Fibroblast of peridontal ligament (primary cell): ENCODE measurements at regions not wholly inside any gene's neighbourhood (a gene's known extent, or its start where the extent isn't known, plus 50 kb on each side); places are given as distances from the start of the nearest gene placed in this dataset.
A peak's percentile ranks its signal among the peaks of the same experiment; 100 is the strongest.
"Not testable (repeated sequence)": the region's sequence is repeated elsewhere in the genome, so short reads cannot be mapped to it uniquely, and the experiment has no call there.

Experiments used
- DNase-seq: peaks from one replicate; pipeline ENCODE4 v3.0.0-alpha.2; 2010; ENCODE audit errors: extremely low read depth

DNA sequence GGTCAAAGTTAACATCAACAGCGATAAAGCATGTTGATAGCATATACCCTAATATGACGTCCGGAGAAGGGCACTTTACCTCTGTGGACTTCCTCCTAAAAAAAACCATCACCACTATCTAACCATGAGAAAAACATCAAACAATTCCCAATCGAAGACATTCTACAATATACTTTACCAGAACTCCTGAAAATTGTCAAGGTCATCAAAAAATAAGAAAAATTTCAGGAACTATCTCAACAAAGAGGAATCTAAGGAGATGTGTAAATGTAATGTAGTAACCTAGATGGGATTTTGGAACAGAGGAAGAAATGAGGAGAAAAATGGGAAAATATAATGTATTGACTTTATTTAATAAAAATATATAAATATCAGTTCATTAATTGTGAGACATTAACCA lies 1026.8 kb upstream of the MIR17HG start:
- DNase-seq, result no peak

DNA sequence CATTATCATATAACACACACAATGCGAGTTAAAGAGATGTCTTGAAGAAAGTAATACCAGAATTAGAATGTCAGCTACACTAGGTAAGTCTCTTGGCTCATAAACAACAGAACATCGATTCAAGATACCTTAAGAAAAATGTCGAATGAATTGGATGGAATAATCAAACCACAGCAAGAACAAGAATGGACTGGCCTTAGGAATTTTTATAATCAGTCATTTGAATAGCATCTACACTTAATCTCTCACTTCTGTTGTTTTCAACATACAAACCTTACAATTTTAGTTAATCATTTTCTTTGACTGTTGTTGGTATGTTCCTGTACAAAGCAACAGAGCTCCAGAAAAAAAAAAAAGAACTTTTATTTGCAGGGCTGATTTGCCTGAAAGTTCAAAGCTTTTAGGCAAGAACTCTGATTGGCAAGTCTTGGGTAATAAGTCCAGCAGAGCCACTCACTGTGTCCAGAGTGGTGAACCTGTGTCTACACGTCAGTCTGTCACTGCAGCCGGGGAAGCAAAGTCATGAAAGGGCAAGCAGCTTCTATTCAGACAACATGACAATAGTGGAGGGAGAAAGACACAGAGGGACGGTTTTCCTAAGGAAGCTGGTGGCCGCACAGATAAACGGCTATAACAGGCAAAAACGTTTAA lies 1026.1 kb upstream of the MIR17HG start:
- no peak for DNase-seq

DNA sequence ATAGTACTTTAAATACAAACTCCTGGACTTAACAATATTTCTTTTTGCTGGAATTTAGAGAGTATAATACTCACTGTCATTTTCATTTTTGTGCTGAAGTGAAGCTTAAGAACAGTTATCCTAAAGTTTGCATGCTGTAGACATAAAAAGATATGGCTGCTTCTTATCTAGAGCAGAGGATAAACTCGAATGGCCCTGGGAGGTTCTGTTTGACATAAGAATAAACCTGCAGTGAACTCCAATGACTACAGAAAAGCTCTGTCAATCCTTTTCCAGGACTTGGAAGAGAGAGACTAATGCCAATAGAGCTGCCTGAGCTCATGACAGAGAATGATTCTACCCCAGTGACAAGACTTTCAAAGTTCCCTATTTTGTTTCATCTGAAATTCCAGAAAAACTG lies 1017.8 kb upstream of the MIR17HG start:
- no peak for DNase-seq

GRCh38 chr13:90331974-90332373 lies 1015.5 kb upstream of the MIR17HG start:
- DNase-seq, result no peak

GRCh38 chr13:90336507-90336906 lies 1011.0 kb upstream of the MIR17HG start:
- DNase-seq, result no peak

DNA sequence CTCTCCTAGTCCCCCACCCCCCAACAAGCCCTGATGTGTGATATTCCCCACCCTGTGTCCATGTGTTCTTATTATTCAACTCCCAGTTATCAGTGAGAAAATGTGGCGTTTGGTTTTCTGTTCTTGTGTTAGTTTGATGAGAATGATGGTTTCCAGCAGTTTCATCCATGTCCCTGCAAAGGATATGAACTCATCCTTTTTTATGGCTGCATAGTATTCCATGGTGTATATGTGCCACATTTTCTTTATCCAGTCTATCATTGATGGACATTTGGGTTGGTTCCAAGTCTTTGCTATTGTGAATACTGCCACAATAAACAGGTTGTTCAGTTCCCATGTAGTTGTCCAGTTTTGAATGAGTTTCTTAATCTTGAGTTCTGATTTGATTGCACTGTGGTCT lies 1006.1 kb upstream of the MIR17HG start:
- not testable (repeated sequence) for DNase-seq

- not testable (repeated sequence) for DNase-seq
Measured at GRCh38 chr13:90348477-90349136, 998.9 kb upstream of the MIR17HG start.

DNA sequence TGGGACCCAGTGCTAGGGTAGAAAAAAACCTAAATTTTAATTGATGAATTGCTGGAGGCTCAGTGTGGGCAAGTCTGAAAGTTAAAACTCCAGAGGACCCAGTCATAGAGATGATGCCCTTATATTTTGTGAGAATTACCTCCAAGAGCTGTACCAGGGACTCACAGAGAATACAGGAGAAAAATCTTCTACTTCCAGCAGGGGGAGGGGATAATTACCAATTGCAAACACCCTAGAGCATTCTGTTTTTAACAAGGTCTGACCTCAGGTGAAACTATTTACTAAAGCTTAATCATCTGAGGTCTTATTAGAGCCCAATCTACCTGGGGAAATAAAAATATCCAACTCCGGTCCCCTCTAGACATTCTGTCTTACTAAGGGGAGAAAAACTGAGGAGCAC lies 994.7 kb upstream of the MIR17HG start:
- no peak for DNase-seq

- DNase-seq, result no peak
Measured at GRCh38 chr13:90355162-90355751, 992.2 kb upstream of the MIR17HG start.

- DNase-seq, result no peak
Measured at GRCh38 chr13:90360785-90361184, 986.7 kb upstream of the MIR17HG start.

GRCh38 chr13:90362707-90363106 lies 984.8 kb upstream of the MIR17HG start:
- DNase-seq, result no peak

GRCh38 chr13:90365130-90365529 lies 982.4 kb upstream of the MIR17HG start:
- peak; percentile 11 for DNase-seq

DNA sequence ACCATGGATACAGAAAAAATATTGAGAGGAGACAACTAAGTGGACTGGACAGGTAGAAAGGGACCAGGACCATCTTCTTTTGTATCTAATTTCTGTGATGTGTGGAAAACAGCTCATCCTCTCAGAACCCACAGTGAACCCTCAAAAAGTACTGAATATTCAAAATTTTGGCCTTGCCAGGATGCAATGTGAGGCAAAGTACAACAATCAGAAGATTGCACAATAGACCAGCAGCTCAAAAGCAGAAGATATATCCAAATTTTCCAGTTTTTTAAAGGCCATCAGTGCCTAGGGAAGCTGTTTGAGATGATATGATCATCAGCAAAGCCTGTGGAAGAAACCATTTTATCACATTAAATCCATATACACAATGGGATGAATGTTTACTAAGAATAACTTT lies 973.3 kb upstream of the MIR17HG start:
- DNase-seq, result no peak

- DNase-seq, result peak; percentile 24
Measured at GRCh38 chr13:90375851-90376250, 971.6 kb upstream of the MIR17HG start.

DNA sequence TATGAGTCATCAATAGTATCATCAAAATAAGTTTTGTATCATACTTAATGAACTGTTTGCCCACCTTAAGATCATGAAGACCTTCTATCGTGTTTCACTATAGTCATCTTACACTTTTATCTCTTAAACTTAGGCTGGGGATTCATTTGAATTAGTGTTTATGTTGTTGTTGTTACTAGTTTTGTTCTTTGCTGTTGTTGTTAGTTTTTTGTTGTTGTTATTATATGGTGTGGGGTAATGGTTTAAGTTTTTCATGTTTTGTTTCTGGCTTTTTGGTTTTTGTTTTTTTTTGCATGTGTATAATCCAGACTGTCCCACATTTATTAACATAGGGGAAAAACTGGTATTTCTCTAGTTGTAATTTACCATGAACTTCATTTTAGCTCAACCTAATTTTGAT lies 965.1 kb upstream of the MIR17HG start:
- DNase-seq, result no peak

- no peak for DNase-seq
Measured at GRCh38 chr13:90385781-90386489, 961.6 kb upstream of the MIR17HG start.

GRCh38 chr13:90388887-90389452 lies 958.5 kb upstream of the MIR17HG start:
- DNase-seq, result no peak

- DNase-seq, result no peak
Measured at GRCh38 chr13:90389537-90389936, 958.0 kb upstream of the MIR17HG start.

DNA sequence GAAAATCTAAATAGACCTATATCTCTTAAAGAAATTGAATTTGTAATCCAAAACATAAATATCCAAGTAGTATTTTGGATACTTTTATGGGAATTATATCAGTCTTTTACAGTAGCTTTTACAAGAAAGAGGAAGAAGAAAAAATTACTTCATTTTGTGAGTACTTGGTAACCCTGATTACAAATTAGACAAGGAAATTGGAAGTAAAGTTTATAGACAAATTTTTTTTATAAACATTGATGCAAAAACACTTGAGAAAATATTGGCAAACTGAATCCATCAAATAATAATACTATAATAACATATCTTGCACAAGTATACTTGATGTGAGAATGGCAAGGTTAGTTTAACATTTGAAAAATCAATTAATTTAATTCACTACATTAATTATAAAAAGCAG lies 954.1 kb upstream of the MIR17HG start:
- DNase-seq, result no peak

DNA sequence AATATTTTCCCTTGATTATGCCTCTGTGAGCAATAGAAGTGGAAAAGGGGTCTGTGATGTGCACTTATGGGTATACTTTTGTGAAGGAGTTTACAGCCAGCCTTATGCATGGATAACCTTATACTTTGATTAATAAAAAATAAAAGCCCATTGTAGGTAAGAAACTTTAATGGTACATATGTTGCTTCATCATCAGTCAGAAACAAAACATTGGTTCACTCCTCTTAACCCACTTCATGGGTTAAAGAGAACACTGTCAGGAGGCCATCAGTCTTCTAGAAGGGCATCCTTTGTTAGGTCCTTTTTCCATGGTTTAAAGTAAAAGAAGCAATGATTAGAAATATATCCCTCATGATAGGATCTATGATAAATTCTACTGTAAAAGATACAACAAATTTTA lies 952.1 kb upstream of the MIR17HG start:
- no peak for DNase-seq

GRCh38 chr13:90395846-90396245 lies 951.6 kb upstream of the MIR17HG start:
- DNase-seq, result no peak

GRCh38 chr13:90396266-90396665 lies 951.2 kb upstream of the MIR17HG start:
- no peak for DNase-seq
